ENCODE measurements at regions not wholly inside any gene's neighbourhood (a gene's known extent, or its start where the extent isn't known, plus 50 kb on each side); places are given as distances from the start of the nearest gene placed in this dataset.

DNA sequence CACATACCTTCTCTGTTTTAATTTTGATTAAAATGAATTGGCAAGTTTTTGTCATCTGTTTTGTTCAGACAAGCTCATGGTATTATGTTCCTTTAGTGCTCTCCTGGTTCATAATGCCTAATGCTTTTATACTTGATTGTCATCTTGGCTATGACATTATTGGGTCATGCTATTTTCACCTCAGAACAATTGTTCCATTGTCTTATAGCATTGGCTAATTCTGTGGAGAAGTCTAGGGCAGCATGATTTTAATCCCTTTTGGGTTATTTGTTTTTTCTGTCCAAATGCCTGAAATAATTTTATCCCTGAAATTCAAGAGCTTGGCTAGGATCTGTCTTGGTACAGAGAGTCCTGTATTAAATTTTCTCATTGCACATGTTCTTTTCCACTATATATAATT, 83.8 kb upstream of the CCDC85A start:
- TF ChIP-seq CTCF (IDR thresholded peaks at IDR 0.05; ENCODE audit: poor library complexity, severe bottlenecking) = no peak
- Histone ChIP-seq H3K4me1 (ENCODE audit: insufficient read depth, poor library complexity, severe bottlenecking) (no peaks in the 10 kb centered on the region), H3K27me3 (ENCODE audit: insufficient read depth, poor library complexity, severe bottlenecking) (no peaks in the 10 kb centered on the region), H3K4me3 (ENCODE audit: severe bottlenecking) (no peak overlapping the region), H3K36me3 (ENCODE audit: low read depth) (no peaks in the 10 kb centered on the region), H3K9me3 (ENCODE audit: severe bottlenecking) (no peaks in the 10 kb centered on the region), H3K27ac (ENCODE audit: poor library complexity, severe bottlenecking) (no peak overlapping the region)
- ATAC-seq (ENCODE audit: low read depth) = no peak
- DNase-seq (ENCODE audit: low spot score) = no peak

DNA sequence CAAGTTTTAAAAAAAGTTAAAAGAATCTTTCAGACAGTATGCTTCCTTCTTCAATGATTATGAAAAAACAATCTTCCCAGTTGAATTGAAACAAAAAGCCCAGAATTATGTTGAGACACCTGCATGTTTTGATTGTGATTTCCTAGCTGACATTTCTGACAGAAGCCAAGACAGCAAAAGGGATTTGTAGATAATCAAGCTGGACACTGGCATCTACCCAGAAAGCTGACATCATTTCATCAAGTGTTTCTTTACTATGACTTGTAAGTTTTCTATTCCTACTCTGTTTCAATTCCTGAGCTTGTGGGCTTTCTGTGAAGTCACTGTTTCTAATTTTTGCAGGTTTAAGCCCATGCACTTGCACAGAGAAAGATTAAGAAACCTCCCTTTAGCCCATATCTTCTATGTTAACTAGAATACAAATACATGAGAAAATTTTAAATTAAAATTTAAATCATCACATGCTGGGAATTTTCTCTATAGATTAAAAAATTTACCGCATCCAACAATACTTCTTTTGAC, 82.9 kb upstream of the CCDC85A start:
- no peak overlapping the region for H3K27ac ChIP-seq (ENCODE audit: poor library complexity, severe bottlenecking)
- H3K9me3 ChIP-seq (ENCODE audit: severe bottlenecking) = no peaks in the 10 kb centered on the region
- H3K4me1 ChIP-seq (ENCODE audit: insufficient read depth, poor library complexity, severe bottlenecking) = no peaks in the 10 kb centered on the region
- DNase-seq (ENCODE audit: low spot score) (no peak), ATAC-seq (ENCODE audit: low read depth) (no peak)
- H3K4me3 ChIP-seq (ENCODE audit: severe bottlenecking) = no peak overlapping the region
- no peak for TF ChIP-seq CTCF (IDR thresholded peaks at IDR 0.05; ENCODE audit: poor library complexity, severe bottlenecking)
- H3K27me3 ChIP-seq (ENCODE audit: insufficient read depth, poor library complexity, severe bottlenecking) = no peaks in the 10 kb centered on the region
- H3K36me3 ChIP-seq (ENCODE audit: low read depth) = no peaks in the 10 kb centered on the region

GRCh38 chr2:56102098-56102497, 81.7 kb upstream of the CCDC85A start:
- no peak for ATAC-seq (ENCODE audit: low read depth)
- Histone ChIP-seq H3K27ac (ENCODE audit: poor library complexity, severe bottlenecking) (no peak overlapping the region), H3K9me3 (ENCODE audit: severe bottlenecking) (no peaks in the 10 kb centered on the region), H3K4me1 (ENCODE audit: insufficient read depth, poor library complexity, severe bottlenecking) (no peaks in the 10 kb centered on the region), H3K27me3 (ENCODE audit: insufficient read depth, poor library complexity, severe bottlenecking) (no peaks in the 10 kb centered on the region), H3K36me3 (ENCODE audit: low read depth) (no peaks in the 10 kb centered on the region), H3K4me3 (ENCODE audit: severe bottlenecking) (no peak overlapping the region)
- DNase-seq (ENCODE audit: low spot score) = no peak
- no peak for TF ChIP-seq CTCF (IDR thresholded peaks at IDR 0.05; ENCODE audit: poor library complexity, severe bottlenecking)

GRCh38 chr2:56102866-56103265, 80.9 kb upstream of the CCDC85A start:
- ATAC-seq (ENCODE audit: low read depth) = peak; percentile 45; the same call in 1 of the 3 replicates
- H3K27me3 ChIP-seq (ENCODE audit: insufficient read depth, poor library complexity, severe bottlenecking) = no peaks in the 10 kb centered on the region
- H3K27ac ChIP-seq (ENCODE audit: poor library complexity, severe bottlenecking) = no peak overlapping the region
- no peaks in the 10 kb centered on the region for H3K9me3 ChIP-seq (ENCODE audit: severe bottlenecking)
- DNase-seq (ENCODE audit: low spot score) = no peak
- no peaks in the 10 kb centered on the region for H3K36me3 ChIP-seq (ENCODE audit: low read depth)
- TF ChIP-seq CTCF (IDR thresholded peaks at IDR 0.05; ENCODE audit: poor library complexity, severe bottlenecking) = no peak
- no peak overlapping the region for H3K4me3 ChIP-seq (ENCODE audit: severe bottlenecking)
- no peaks in the 10 kb centered on the region for H3K4me1 ChIP-seq (ENCODE audit: insufficient read depth, poor library complexity, severe bottlenecking)

GRCh38 chr2:56104962-56105361, 78.8 kb upstream of the CCDC85A start:
- no peak overlapping the region for H3K27ac ChIP-seq (ENCODE audit: poor library complexity, severe bottlenecking)
- no peaks in the 10 kb centered on the region for H3K36me3 ChIP-seq (ENCODE audit: low read depth)
- TF ChIP-seq CTCF (IDR thresholded peaks at IDR 0.05; ENCODE audit: poor library complexity, severe bottlenecking) = no peak
- H3K9me3 ChIP-seq (ENCODE audit: severe bottlenecking) = no peaks in the 10 kb centered on the region
- DNase-seq (ENCODE audit: low spot score) (no peak), ATAC-seq (ENCODE audit: low read depth) (no peak)
- H3K4me1 ChIP-seq (ENCODE audit: insufficient read depth, poor library complexity, severe bottlenecking) = no peaks in the 10 kb centered on the region
- H3K4me3 ChIP-seq (ENCODE audit: severe bottlenecking) = no peak overlapping the region
- no peaks in the 10 kb centered on the region for H3K27me3 ChIP-seq (ENCODE audit: insufficient read depth, poor library complexity, severe bottlenecking)
